GM19035 (cell line): ENCODE measurements at regions not wholly inside any gene's neighbourhood (a gene's known extent, or its start where the extent isn't known, plus 50 kb on each side); places are given as distances from the start of the nearest gene placed in this dataset.
"Not testable (repeated sequence)": the region's sequence is repeated elsewhere in the genome, so short reads cannot be mapped to it uniquely, and the experiment has no call there.

Experiments
- ATAC-seq: cut with Tn5 transposase; IDR thresholded peaks from one replicate; pipeline ENCODE4 v1.9.1; 2021; ENCODE audit not compliant: unreplicated experiment

DNA sequence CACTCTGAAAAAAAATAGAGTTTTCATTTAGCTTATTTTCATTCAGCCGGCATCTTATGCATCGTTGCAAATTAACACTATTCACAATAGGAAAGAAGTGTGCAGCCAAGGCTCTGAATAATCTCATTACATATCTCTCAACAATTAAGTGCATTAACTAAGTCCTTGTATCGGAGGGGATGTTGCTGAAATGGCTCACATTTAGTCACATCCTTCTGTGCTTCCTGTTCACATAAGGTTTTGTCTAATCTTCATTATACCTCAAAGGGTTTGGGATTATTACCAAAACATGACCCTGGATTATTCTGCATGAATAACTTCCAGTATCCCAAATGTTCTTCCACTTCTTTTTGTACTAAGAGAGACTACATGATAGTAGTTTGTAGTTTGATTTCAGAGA, 278.0 kb upstream of the GRIA1 start:
- ATAC-seq: no peak

DNA sequence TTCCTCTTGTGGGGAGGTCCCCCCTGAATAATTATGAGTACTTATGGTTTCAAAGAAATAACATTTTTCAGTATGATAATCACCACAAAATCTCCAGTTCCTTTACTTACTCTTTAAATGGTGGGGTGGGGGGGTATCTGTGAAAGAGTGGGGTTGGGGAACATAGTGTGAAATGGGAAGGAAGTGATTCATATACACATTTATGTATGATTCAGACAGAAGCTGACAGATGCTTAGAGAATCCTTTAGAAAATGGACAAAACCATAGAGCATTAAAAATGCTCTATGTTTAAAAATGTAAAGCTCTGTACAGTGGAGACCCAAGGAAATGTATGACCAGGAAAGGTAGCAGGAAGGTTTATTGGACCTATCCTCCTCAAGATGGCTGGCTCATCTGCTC, 267.5 kb upstream of the GRIA1 start:
- no peak for ATAC-seq

DNA sequence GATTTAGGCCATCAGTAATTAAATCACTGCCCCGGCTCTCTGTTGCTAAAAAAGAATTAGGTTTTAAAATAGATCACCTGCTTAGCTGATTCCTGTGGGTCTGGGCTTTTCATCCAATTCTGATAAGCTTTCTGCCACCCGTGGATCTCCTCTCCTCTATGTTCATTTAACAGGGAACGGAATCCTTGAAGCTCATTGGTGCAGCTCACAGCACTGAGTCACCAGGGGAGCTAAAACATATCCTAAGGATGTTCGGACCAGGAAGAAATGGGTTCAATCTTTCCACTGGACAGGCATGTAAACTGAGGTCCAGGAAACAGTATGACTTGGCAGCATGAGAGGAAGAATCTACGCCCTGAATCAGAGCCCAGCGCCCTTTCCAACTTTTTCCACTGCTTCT, 267.1 kb upstream of the GRIA1 start:
- ATAC-seq: no peak

DNA sequence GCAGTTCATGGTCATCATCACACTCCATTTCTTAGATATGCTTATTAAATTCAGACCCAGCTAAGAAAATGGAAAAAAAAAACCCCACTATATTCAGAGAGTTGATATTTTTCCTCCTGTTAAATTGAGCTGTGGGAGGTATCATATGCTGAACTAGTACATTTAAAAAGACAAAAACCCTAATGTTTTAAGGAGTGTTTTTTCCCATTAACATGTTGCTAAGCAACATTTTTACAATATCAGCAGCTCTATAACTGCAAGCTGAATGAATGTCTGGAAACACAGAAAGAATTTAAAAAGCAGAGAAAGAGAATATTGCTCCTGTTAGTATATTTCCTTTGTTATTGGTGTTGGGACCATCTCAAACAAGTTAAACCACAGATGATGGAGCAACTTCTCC, 265.8 kb upstream of the GRIA1 start:
- no peak for ATAC-seq

DNA sequence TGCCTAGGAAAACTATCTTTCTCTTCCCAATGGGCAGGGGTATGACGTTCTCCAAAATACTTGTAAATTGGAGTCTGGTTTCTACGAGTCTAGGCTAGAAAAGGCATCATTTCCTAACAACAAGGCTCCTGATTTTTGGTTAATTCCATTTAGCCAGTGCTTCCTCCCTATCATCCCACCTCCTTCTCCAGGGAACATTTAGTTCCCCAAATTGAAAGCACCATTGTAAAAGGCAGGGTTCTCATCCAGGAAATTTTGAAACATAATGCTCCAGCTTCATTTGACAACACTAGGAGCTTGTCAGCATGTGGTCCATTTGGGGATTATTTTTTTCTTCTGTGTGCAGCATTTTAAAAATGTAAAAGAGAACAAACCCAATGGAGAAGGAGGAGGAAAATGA, 256.5 kb upstream of the GRIA1 start:
- ATAC-seq: no peak

DNA sequence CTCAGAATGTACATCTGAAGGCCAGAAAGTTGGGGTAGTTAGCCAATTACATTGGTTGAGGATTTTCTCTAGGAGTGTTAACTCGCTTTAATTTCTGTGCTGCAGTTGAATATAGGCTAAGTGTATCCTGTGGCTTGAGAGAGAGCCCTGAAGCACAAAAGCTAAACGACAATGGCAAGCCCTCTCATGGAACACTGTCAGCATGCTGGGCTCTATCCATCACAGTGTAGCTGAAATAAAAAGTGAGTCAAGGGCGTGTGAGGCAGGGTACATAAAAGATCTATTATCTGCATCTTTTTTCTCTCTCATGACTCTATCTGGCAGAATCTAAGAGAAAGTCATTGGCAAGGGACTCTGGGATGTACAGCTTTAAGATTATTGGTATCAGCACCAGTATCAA, 254.2 kb upstream of the GRIA1 start:
- ATAC-seq: no peak

DNA sequence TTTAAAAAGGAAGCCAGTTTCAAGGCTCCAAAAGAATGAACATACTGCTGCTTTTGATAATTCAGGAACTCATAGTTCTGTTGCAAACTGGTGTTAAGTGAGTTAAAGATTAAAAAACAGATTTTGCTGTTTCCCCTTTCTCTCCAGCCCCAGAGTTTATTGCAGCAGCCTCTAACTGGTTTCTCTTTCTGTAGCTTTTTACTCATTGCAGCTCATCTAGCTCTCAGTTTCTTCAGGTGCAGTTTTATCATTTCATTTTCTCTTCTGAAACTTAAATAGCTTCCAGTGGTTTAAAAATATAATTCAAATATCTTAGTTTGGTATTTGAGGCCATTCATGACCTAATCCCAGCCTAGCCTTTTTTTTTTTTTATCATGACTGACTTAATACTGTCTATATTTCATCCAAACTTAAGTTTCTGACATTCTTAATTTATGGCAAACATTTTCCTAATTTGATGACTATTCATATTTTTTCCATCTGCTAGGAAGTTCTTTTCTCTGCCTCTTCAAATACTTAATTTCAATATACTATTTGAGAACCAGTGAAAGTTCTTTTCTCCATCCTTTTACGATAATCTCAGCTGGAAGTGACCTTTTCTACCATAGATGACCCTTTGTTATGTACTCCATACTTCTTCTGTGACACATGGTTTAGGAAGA, 252.7 kb upstream of the GRIA1 start:
- ATAC-seq: peak; percentile 82

DNA sequence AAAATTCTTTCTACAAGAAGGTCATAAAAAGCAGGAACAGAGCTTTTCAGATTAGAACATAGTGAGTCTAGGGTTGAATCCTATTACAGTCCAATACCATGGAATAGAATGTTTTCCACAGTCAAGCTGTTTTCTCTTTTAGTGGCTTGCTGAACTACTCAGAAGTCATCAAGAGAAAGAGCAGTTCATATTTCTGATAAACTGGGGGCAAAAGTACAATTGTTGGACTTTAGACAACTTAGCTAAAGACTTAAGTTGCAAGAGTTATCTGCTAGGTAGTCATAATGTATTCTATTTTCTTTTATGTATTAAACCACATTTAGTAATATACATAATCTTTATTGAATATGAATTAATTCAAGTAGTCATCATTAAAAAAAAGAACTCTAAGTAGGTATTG, 233.1 kb upstream of the GRIA1 start:
- no peak for ATAC-seq

DNA sequence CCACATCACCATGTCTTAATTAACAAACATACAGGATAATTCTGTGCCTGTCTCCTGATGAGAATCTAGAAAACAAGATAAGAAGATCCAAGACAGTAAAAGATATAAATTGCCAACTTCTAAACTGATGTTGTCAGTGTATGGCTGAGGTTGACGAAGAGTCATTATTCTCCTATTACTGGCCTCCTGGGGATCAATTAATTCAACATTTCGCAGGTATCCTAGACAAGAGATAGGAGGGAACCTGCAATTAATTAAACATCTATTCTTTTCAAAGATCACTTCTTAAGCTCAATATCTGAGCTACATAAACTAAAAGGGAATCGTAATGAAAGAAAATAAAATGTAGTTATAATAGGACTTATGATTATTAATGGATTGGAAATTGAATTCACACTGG, 232.0 kb upstream of the GRIA1 start:
- no peak for ATAC-seq

DNA sequence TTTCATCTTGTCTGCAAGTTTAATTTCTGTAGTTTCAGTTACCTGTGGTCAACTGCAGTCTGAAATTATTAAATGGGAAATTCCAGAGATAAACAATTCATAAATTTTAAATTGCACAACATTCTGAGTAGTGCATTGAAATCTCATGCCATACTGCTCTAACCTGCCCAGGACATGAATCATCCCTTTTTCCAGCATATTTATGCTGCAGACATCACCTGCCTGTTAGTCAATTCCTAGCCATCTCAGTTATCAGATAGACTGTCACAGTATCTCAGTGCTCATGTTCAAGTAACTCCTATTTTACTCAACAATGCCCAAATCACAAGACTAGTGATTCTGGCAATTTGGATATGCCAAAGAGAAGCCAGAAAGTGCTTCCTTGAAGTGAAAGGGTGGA, 223.0 kb upstream of the GRIA1 start:
- no peak for ATAC-seq

DNA sequence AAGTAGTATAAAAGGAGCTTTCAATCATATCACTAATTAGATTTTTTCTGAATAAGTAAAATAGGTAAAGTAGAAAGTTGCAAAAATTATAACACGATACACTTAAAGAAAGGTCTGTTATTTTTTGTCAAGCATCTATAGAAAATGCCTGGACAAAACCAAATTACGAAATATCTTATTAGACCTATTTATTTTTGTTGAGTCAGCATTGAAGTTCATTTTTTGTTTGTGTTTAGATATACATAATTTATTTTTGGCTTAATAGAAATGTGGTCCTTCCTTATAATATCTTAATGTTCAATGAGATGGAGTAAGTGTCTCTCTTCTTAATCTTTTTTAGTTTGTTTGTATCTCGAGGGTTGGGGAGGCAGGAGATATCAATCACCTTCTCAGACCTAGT, 214.8 kb upstream of the GRIA1 start:
- ATAC-seq: no peak

DNA sequence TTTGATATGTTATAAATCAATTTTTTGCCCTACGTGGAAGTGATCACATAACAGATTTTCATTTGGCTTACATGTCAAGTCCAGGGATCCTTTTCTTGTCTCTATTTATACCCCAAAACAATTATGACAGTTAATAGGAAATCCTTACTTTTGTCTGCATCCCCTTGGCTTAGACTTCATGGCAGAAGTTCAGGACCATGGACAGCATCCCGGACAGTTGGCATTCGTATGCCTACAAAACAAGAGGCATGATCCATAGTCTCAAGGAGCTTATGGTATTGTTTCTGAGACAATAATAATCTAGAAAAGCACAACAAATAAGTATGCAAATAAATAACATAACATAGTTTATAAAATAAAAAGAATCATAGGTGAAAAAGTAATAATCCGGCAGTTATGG, 214.3 kb upstream of the GRIA1 start:
- no peak for ATAC-seq

DNA sequence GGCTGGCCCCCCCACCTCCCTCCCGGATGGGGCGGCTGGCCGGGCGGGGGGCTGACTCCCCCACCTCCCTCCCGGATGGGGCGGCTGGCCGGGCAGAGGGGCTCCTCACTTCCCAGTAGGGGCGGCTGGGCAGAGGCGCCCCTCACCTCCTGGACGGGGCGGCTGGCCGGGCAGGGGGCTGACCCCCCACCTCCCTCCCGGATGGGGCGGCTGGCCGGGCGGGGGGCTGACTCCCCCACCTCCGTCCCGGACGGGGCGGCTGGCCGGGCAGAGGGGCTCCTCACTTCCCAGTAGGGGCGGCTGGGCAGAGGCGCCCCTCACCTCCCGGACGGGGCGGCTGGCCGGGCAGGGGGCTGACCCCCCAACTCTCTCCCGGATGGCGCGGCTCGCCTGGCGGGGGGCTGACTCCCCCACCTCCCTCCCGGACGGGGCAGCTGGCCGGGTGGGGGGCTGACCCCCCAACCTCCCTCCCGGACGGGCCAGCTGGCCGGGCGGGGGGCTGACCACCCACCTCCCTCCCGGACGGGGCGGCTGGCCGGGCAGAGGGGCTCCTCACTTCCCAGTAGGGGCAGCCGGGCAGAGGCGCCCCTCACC, 194.1 kb upstream of the GRIA1 start:
- ATAC-seq: not testable (repeated sequence)

DNA sequence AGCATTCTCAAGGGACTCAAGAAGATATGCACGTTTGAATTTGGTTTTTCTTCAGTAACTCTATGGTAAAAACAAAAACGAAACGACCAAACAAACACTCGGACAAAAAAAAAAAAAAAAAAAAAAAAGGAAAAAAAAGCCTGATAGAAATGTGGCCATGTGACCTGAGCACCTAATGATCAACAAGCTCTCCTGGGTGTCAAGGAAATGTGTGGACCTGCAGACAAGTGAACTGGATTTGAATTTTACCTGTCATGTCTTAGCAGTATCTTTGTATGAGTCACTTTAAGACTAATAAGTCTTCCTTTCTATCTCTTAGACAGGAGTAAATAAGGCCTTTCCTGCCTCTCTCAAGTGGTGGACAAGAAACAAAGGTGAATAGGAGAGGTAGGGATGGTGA, 190.6 kb upstream of the GRIA1 start:
- ATAC-seq: no peak

DNA sequence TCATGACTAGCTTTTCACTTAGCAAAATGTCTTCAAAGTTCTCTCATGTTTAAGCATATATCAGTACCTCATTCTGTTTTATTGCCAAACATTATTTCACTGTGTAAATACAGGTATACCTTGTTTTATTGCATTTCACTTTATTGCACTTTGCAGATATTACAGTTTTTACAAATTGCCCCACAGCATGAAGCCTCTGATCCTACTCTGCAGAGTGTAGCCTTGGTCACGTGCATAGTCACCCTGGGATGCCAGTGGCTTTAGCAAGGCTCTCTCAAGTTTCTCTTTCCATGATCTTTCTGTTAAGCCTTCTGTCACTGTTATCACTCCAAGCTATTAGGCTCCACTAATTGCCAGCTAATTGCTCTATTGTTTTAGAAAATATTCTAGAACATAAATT, 182.2 kb upstream of the GRIA1 start:
- no peak for ATAC-seq

DNA sequence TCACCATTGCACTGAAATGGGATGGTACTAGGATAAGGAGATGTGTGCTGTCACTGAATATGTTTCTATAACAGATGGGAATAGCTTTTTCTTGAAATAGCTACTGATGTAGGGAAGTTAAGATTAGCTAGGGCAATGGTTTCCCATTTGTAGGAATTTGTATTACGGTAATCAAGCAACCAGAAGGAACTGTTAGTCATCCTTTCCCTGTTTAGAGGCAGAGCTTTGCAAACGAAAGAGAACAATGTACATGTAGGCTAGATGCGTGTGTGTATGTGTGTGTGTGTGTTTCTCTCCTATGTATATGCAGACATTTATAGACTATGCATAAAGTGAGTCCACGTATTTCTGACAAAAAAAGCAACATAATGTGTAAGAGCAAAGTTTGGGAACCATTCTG, 171.9 kb upstream of the GRIA1 start:
- ATAC-seq: no peak

DNA sequence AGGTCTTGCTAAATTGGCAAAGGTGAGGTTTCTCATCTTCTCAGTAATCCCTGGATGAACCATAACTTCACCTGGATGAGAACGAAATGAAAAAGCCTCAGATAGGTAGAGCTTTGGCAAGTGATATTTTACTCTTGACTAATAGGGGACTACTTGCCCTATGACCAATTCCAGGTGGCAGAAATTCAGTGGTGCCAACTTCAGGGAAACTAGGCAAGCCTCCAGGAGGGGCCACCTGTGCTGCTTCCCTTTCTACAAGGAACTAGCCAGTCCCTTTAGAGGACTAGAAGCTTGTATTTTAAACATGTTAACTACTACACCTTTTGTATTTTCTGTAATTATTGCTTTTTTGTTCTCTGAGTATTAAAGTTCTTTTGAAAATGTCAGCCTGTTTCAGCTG, 169.0 kb upstream of the GRIA1 start:
- ATAC-seq: no peak

DNA sequence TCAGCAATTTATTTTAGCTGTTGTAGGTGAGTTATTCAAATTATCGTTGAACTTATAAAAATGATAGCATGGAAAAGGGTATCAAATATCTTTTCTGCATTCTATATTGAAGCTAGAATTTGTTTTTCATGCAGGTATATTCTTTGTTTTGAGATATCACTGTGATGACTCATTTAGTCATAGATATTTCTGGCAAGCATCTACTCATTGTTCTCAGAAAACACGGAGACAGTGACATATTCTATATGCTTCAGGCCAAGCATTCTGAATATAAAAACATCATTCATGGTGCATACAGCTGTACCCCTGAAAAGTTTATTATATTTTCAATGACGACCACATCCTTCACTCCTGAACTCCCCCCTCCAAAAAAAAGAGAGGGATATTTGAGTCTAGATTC, 150.3 kb upstream of the GRIA1 start:
- ATAC-seq: no peak

DNA sequence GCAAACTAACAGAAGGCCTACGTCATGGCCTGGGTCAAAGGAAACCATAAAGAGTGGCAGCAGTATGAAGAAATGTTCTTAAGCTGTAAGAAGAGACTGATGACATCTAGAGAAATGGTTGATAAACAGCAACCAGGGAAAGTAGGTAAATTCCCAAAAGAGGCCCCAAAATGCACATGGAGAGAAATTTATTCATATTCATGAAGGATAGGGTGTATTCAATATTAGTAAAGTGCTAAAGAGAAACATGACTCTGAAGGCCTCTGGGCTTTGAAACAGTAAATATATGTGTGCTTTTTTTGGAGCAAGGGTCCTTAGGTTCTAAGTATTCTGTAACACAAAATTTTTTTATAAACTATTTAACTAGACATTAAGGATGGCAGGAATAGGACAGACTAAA, 149.7 kb upstream of the GRIA1 start:
- no peak for ATAC-seq

DNA sequence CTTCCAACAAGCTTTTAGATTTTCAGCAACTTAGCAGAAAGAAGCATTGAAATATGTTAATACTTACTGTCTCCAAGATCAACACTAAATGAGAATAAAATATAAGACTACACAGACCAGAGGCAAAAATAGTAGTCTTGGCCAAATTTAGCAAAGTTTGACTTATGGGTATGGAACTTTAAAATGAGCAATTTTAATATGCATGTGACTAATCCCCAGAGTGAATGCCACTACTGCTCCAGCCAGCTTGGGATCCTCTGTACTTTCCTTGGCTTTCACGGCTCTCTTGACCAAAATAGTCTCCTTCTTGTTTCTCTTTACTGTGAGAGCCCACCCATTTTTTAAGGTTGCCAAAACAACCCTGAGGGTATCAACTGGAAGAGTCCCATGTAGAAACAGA, 148.0 kb upstream of the GRIA1 start:
- no peak for ATAC-seq

DNA sequence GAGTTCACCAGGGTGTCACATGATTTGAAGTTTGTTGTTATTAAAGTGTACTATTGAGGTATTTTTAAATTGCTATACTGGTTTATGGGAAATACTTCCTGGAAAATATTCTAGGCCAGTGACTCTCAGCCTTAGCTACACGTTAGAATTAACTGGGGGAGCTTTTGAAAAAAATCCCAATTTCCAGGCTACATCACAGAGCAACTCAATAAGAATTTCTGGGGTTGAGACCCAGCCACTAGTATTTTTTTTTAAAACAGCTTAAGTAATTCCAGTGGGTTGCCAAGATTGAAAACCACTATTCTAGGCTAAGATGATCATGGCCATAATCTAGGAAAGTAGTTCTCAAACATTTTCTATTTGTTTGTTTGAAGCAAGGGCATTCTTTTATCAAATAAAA, 142.9 kb upstream of the GRIA1 start:
- ATAC-seq: no peak

DNA sequence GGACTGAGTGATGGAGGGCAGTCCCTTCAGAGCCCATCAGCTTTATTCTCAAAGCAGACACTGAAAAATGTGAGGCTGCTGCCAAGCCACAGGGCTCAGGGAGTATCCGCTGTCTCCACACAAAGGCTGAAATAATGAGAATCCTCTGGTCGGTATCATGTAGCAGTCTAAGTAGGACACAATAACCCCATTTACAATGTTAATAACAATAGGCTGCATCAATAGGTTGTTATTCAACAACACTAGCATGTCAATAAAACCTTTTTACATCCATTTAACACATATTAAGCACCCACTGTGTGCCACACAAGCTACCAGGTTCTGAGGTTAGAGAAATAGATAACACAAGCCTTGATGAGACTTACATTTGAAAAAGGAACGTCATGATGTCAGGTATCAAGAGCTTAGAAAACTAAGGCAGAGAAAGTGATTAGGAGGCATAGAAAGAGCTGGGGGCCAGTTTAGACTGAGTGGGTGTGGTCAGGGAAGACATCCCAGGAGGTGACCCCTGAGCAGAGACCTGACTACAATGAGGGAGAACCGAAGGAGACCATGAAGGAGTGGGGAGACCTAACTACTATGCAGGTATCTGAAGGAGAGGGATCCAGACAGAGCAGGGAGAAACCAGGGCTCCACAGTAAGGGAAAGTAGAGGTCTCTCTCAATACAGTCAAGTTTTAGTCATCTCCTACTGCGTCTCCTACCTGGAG, 140.1 kb upstream of the GRIA1 start:
- ATAC-seq: no peak
